Thyroid gland (tissue), 4 donors: ENCODE measurements at regions not wholly inside any gene's neighbourhood (a gene's known extent, or its start where the extent isn't known, plus 50 kb on each side); places are given as distances from the start of the nearest gene placed in this dataset.

Source experiments
- CTCF ChIP-seq, 6 experiments: fragments of 200-600 bp in 3 of 6; fragments of 450-650 bp in 3 of 6; sonication (generic) in 3 of 6; IDR thresholded peaks; one replicate each; pipeline ENCODE4 v1.5.1; 2016 to 2019; ENCODE audit warnings: antibody characterized with exemption in 6 of 6, mild to moderate bottlenecking in 2 of 6, inconsistent platforms in 1 of 6, moderate library complexity in 1 of 6
- POLR2A ChIP-seq, 2 donors: fragments of 450-650 bp; IDR thresholded peaks; one replicate each; pipeline ENCODE4 v1.6.1; 2017; ENCODE audit warnings: antibody characterized with exemption in 2 of 2, mild to moderate bottlenecking in 2 of 2, moderate library complexity in 1 of 2

- TF ChIP-seq POLR2A (IDR thresholded peaks at IDR 0.05), result no peak
- peak; percentile 68 to 87 (median 80) for TF ChIP-seq CTCF (IDR thresholded peaks at IDR 0.05)
Observed at GRCh38 chr6:16964553-16965499, 137.0 kb upstream of the STMND1 start.
